GM18508 (cell line): ENCODE measurements at regions not wholly inside any gene's neighbourhood (a gene's known extent, or its start where the extent isn't known, plus 50 kb on each side); places are given as distances from the start of the nearest gene placed in this dataset.

Experiments used
- ATAC-seq: cut with Tn5 transposase; IDR thresholded peaks from one replicate; pipeline ENCODE4 v1.9.1; 2021; ENCODE audit warnings: moderate number of reproducible peaks; ENCODE audit not compliant: insufficient read depth, unreplicated experiment

- no peak for ATAC-seq
These were observed 338.8 kb downstream of the SEC14L1 start for GRCh38 chr17:77479372-77480198.

- ATAC-seq, result no peak
These were observed 339.4 kb downstream of the SEC14L1 start for GRCh38 chr17:77480199-77480508.

GRCh38 chr17:77480509-77481215, 339.9 kb downstream of the SEC14L1 start:
- no peak for ATAC-seq

- no peak for ATAC-seq
These were observed 341.0 kb downstream of the SEC14L1 start for GRCh38 chr17:77481476-77482374.

- no peak for ATAC-seq
These were observed 341.8 kb downstream of the SEC14L1 start for GRCh38 chr17:77482375-77483127.

- no peak for ATAC-seq
These were observed 342.4 kb downstream of the SEC14L1 start for GRCh38 chr17:77483128-77483598.

- no peak for ATAC-seq
These were observed 343.3 kb downstream of the SEC14L1 start for GRCh38 chr17:77484111-77484510.

GRCh38 chr17:77485089-77485833, 344.5 kb downstream of the SEC14L1 start:
- no peak for ATAC-seq

GRCh38 chr17:77487211-77487629, 346.5 kb downstream of the SEC14L1 start:
- no peak for ATAC-seq

- ATAC-seq, result no peak
These were observed 347.1 kb downstream of the SEC14L1 start for GRCh38 chr17:77487677-77488530.

- no peak for ATAC-seq
These were observed 347.9 kb downstream of the SEC14L1 start for GRCh38 chr17:77488531-77489238.

GRCh38 chr17:77489239-77489892, 348.6 kb downstream of the SEC14L1 start:
- no peak for ATAC-seq

- no peak for ATAC-seq
These were observed 349.1 kb downstream of the SEC14L1 start for GRCh38 chr17:77489893-77490255.

- no peak for ATAC-seq
These were observed 349.8 kb downstream of the SEC14L1 start for GRCh38 chr17:77490361-77491183.

- no peak for ATAC-seq
These were observed 351.2 kb downstream of the SEC14L1 start for GRCh38 chr17:77491921-77492445.
